Gastrocnemius medialis (tissue), 4 donors: ENCODE measurements at regions not wholly inside any gene's neighbourhood (a gene's known extent, or its start where the extent isn't known, plus 50 kb on each side); places are given as distances from the start of the nearest gene placed in this dataset.

Experiments used
- ATAC-seq, 2 donors: fragments of 150-250 bp; one replicate each; pipeline ENCODE4 v1.9.1; 2016
- DNase-seq, 2 donors: peaks; one replicate each; pipeline ENCODE4 v3.0.0-alpha.2; 2019
- H3K27ac ChIP-seq, 4 donors: fragments of 200-600 bp; sonication (generic); 1 replicate in 1 of 4; 2 replicates in 3 of 4; pipeline ENCODE4 v1.5.1; 2016 to 2018; ENCODE audit warnings: mild to moderate bottlenecking in 2 of 4, moderate library complexity in 1 of 4
- H3K27me3 ChIP-seq, 3 donors: fragments of 200-600 bp; sonication (generic) in 2 of 3; 1 replicate in 1 of 3; 2 replicates in 2 of 3; pipeline versions ENCODE4 v1.5.1 to v1.6.0; 2016 to 2019; ENCODE audit warnings: mild to moderate bottlenecking in 1 of 3, moderate library complexity in 1 of 3
- H3K36me3 ChIP-seq, 2 donors: fragments of 200-600 bp; sonication (generic) in 1 of 2; one replicate each; pipeline ENCODE4 v1.5.1; 2017 to 2018
- H3K4me1 ChIP-seq, 2 donors: fragments of 200-600 bp; sonication (generic) in 1 of 2; one replicate each; pipeline ENCODE4 v1.5.1; 2016 to 2017; ENCODE audit warnings: mild to moderate bottlenecking in 2 of 2
- H3K4me3 ChIP-seq, 4 donors: fragments of 200-600 bp; sonication (generic) in 3 of 4; 1 replicate in 1 of 4; 2 replicates in 3 of 4; pipeline ENCODE4 v1.5.1; 2016 to 2019; ENCODE audit warnings: mild to moderate bottlenecking in 2 of 4
- H3K9me3 ChIP-seq, 3 donors: fragments of 200-600 bp; sonication (generic) in 2 of 3; 1 replicate in 1 of 3; 2 replicates in 2 of 3; pipeline ENCODE4 v1.5.1; 2016 to 2019
- POLR2A ChIP-seq, 2 donors: fragments of 450-650 bp; IDR thresholded peaks; one replicate each; pipeline ENCODE4 v1.6.1; 2017; ENCODE audit warnings: antibody characterized with exemption in 2 of 2, mild to moderate bottlenecking in 2 of 2, moderate library complexity in 2 of 2
- in situ Hi-C, 4 donors: fragments of 200-750 bp; cut with MboI; loops; one replicate each; pipeline versions ENCODE4 v1.15.0 to v1.8.0; 2017; ENCODE audit warnings: low sequenced_read_pairs in 4 of 4
- intact Hi-C: fragments of 100-400 bp; cut with DNase I; formaldehyde crosslinking; loops from one replicate; pipeline ENCODE4 v1.15.1; 2023; ENCODE audit warnings: low total_unique reads
- TF ChIP-seq, protein P1 (sequence below), 5 experiments: fragments of 450-650 bp in 3 of 5; fragments of 200-600 bp in 2 of 5; sonication (generic) in 2 of 5; IDR thresholded peaks in 4 of 5; conservative IDR thresholded peaks in 1 of 5; 1 replicate in 4 of 5; 2 replicates in 1 of 5; pipeline ENCODE4 v1.5.1; 2016 to 2019; ENCODE audit warnings: antibody characterized with exemption in 5 of 5, mild to moderate bottlenecking in 3 of 5, moderate library complexity in 3 of 5

DNA sequence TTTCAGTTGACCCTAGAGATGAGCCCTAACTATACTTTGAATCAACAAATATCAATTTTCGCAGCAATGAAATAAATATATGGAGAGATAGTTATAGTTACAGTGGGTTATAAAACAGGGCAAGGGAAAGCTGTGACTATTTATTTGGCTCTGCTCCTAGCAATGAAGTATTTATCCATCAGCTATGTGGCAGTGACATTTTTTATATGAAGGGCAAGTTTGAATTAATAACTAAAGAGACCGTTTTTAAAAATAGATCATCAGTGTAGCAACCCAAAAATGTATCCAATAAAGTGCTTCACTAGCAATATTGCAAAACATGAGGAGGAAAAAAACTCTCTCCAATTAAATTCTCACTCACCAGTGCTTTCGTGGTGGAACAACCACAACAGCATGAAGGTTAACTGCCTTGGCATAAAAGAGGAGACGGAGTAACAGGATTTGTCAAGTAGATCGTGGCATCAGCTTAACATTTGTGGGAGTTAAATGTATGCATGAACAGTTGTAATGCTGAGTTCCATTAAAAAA lies 58.1 kb upstream of the NUDT4 start:
- no peak overlapping the region for H3K27ac ChIP-seq
- no peaks in the 10 kb centered on the region for H3K36me3 ChIP-seq
- DNase-seq (no peak), ATAC-seq (no peak)
- no peaks in the 10 kb centered on the region for H3K4me1 ChIP-seq
- H3K9me3 ChIP-seq: no peaks in the 10 kb centered on the region
- no peaks in the 10 kb centered on the region for H3K27me3 ChIP-seq
- H3K4me3 ChIP-seq: no peak overlapping the region
- intact Hi-C loops (no loop called here), in situ Hi-C loops (no loop called here)
- no peak for TF ChIP-seq POLR2A (IDR thresholded peaks at IDR 0.05)

DNA sequence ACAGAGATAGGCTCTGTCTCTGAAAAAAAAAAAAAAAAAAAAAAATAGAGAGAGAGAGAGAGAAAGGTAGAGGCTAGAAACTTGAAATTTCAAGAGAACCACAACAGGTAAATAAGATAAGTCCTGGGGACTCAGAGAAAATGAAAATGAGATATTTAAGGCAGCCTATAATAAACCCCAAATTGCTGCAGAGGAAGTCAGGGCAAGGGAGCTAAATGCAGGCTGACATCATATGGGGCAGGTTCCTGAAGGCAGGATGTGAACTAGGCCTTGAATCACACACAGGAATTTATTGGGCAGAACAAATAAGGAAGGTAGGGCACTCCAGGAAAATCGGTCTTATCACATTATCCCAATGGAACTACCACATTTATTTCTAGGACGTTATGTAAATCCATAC lies 54.9 kb upstream of the NUDT4 start:
- H3K9me3 ChIP-seq: no peaks in the 10 kb centered on the region
- H3K4me1 ChIP-seq: no peaks in the 10 kb centered on the region
- no peaks in the 10 kb centered on the region for H3K27me3 ChIP-seq
- in situ Hi-C loops (no loop called here), intact Hi-C loops (no loop called here)
- ATAC-seq: no peak
- no peaks in the 10 kb centered on the region for H3K36me3 ChIP-seq
- no peak for TF ChIP-seq POLR2A (IDR thresholded peaks at IDR 0.05)
- TF ChIP-seq, protein P1, sequence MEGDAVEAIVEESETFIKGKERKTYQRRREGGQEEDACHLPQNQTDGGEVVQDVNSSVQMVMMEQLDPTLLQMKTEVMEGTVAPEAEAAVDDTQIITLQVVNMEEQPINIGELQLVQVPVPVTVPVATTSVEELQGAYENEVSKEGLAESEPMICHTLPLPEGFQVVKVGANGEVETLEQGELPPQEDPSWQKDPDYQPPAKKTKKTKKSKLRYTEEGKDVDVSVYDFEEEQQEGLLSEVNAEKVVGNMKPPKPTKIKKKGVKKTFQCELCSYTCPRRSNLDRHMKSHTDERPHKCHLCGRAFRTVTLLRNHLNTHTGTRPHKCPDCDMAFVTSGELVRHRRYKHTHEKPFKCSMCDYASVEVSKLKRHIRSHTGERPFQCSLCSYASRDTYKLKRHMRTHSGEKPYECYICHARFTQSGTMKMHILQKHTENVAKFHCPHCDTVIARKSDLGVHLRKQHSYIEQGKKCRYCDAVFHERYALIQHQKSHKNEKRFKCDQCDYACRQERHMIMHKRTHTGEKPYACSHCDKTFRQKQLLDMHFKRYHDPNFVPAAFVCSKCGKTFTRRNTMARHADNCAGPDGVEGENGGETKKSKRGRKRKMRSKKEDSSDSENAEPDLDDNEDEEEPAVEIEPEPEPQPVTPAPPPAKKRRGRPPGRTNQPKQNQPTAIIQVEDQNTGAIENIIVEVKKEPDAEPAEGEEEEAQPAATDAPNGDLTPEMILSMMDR (IDR thresholded peaks at IDR 0.05 in 4 of 5, conservative IDR thresholded peaks at IDR 0.05 in 1 of 5): no peak
- DNase-seq: no peak
- no peak overlapping the region for H3K4me3 ChIP-seq
- H3K27ac ChIP-seq: no peak overlapping the region

DNA sequence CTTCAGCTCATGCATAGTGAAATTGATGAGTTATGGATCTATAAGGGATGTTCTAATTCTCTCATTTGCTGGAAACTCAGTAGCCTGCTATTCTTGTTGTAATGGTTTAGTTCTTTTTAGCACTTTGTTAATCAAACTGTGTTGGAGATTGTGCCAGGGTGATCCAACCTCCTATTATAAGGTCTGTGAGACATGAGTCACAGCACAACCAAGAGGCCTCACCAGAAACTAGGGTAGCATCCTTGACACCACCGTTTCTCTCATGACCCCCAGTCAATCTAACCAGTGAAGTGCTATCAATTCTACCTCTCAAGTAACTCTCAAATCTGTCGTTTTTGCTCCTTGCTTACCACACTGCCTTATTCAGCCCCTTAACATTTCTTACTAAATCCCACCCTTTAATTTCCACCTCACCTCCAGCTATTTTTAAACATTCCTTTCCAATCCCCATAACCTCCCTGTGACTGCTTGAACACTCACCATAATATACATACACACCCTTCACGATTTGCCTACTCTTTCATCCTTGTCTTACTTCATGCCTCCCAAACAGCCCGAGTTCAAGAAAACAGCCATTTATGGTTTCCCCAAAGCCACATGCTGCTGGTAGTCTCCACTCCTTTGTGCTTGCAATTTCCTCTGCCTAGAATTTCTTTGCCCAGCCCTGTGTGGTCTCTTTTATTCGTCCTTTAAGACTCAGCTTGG lies 53.9 kb upstream of the NUDT4 start:
- ATAC-seq (no peak), DNase-seq (no peak)
- Histone ChIP-seq H3K4me1 (no peaks in the 10 kb centered on the region), H3K36me3 (no peaks in the 10 kb centered on the region), H3K4me3 (no peak overlapping the region), H3K27ac (no peak overlapping the region), H3K27me3 (no peaks in the 10 kb centered on the region), H3K9me3 (no peaks in the 10 kb centered on the region)
- intact Hi-C loops: no loop called here
- in situ Hi-C loops: no loop called here
- TF ChIP-seq, protein P1 (IDR thresholded peaks at IDR 0.05 in 4 of 5, conservative IDR thresholded peaks at IDR 0.05 in 1 of 5): no peak
- no peak for TF ChIP-seq POLR2A (IDR thresholded peaks at IDR 0.05)

DNA sequence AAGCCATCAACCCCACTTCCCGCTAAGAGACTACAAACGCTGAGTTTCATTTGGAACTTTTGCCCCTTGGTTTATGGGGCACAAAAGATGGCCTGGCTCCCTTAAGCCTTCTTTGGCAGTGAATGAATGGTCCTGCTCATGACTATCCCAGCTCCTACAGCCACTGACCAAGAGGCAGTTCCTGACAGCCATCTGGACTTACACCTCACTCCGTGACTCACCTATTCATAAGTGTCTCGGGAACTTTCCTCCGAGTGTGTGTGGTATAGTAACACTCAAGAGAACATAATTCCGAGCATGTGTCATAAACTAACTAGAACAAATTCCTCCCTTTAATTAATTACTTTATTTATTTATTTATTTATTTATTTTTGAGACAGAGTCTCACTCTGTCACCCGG lies 51.9 kb upstream of the NUDT4 start:
- Histone ChIP-seq H3K4me1 (no peaks in the 10 kb centered on the region), H3K36me3 (no peaks in the 10 kb centered on the region), H3K4me3 (no peak overlapping the region), H3K27me3 (no peaks in the 10 kb centered on the region), H3K9me3 (no peaks in the 10 kb centered on the region), H3K27ac (no peak overlapping the region)
- DNase-seq: no peak
- no peak for ATAC-seq
- intact Hi-C loops (no loop called here), in situ Hi-C loops (no loop called here)
- TF ChIP-seq POLR2A (IDR thresholded peaks at IDR 0.05): no peak
- TF ChIP-seq, protein P1 (IDR thresholded peaks at IDR 0.05 in 4 of 5, conservative IDR thresholded peaks at IDR 0.05 in 1 of 5): no peak
